BE2C (cell line): ENCODE measurements at regions not wholly inside any gene's neighbourhood (a gene's known extent, or its start where the extent isn't known, plus 50 kb on each side); places are given as distances from the start of the nearest gene placed in this dataset.

ENCODE experiments used
- DNase-seq: peaks from one replicate; pipeline ENCODE4 v3.0.0-alpha.2; 2020
- H3K27me3 ChIP-seq: fragments of 250-450 bp; sonication (Bioruptor Pico); 2 replicates; pipeline ENCODE4 v1.5.1; 2020; ENCODE audit warnings: mild to moderate bottlenecking
- H3K36me3 ChIP-seq: fragments of 250-450 bp; sonication (Bioruptor Pico); 2 replicates; pipeline ENCODE4 v1.5.1; 2020; ENCODE audit warnings: mild to moderate bottlenecking
- H3K4me1 ChIP-seq: fragments of 250-450 bp; sonication (Bioruptor Pico); 2 replicates; pipeline ENCODE4 v1.5.1; 2020
- H3K4me3 ChIP-seq: 2 replicates; pipeline ENCODE4 v1.5.1; 2011; ENCODE audit warnings: low read depth, low read length
- H3K9me3 ChIP-seq: fragments of 250-450 bp; sonication (Bioruptor Pico); 2 replicates; pipeline ENCODE4 v1.5.1; 2020
- CTCF ChIP-seq: IDR thresholded peaks from 2 replicates; pipeline ENCODE4 v1.5.1; 2012; ENCODE audit warnings: mild to moderate bottlenecking, low read depth, low read length

GRCh38 chr6:67201563-67201962 is 1433.5 kb upstream of the ADGRB3 start:
- Histone ChIP-seq H3K4me3 (no peak overlapping the region), H3K9me3 (no peaks in the 10 kb centered on the region), H3K4me1 (no peaks in the 10 kb centered on the region), H3K36me3 (no peaks in the 10 kb centered on the region), H3K27me3 (no peaks in the 10 kb centered on the region)
- no peak for DNase-seq
- no peak for TF ChIP-seq CTCF

GRCh38 chr6:67200626-67201403 is 1434.3 kb upstream of the ADGRB3 start:
- Histone ChIP-seq H3K9me3 (no peaks in the 10 kb centered on the region), H3K27me3 (no peaks in the 10 kb centered on the region), H3K4me3 (no peak overlapping the region), H3K4me1 (no peaks in the 10 kb centered on the region), H3K36me3 (no peaks in the 10 kb centered on the region)
- DNase-seq, result no peak
- no peak for TF ChIP-seq CTCF

- no peaks in the 10 kb centered on the region for H3K27me3 ChIP-seq
- H3K9me3 ChIP-seq, result no peaks in the 10 kb centered on the region
- H3K4me1 ChIP-seq, result no peaks in the 10 kb centered on the region
- H3K36me3 ChIP-seq, result no peaks in the 10 kb centered on the region
- DNase-seq, result no peak
- no peak for TF ChIP-seq CTCF
- H3K4me3 ChIP-seq, result no peak overlapping the region
Measured at GRCh38 chr6:67199425-67199824, 1435.7 kb upstream of the ADGRB3 start.

GRCh38 chr6:67190733-67191132 is 1444.3 kb upstream of the ADGRB3 start:
- H3K27me3 ChIP-seq, result no peaks in the 10 kb centered on the region
- no peak for DNase-seq
- H3K36me3 ChIP-seq, result no peaks in the 10 kb centered on the region
- H3K4me3 ChIP-seq, result no peak overlapping the region
- TF ChIP-seq CTCF, result no peak
- peaks cover 2% of the 10 kb centered on the region; the same call in 1 of the 2 replicates for H3K9me3 ChIP-seq
- H3K4me1 ChIP-seq, result no peaks in the 10 kb centered on the region

- no peaks in the 10 kb centered on the region for H3K36me3 ChIP-seq
- DNase-seq, result no peak
- peaks cover 2% of the 10 kb centered on the region; the same call in 1 of the 2 replicates for H3K4me1 ChIP-seq
- no peak for TF ChIP-seq CTCF
- H3K27me3 ChIP-seq, result no peaks in the 10 kb centered on the region
- no peak overlapping the region for H3K4me3 ChIP-seq
- H3K9me3 ChIP-seq, result no peaks in the 10 kb centered on the region
Measured at GRCh38 chr6:67184405-67184804, 1450.7 kb upstream of the ADGRB3 start.

- Histone ChIP-seq H3K4me3 (no peak overlapping the region), H3K27me3 (no peaks in the 10 kb centered on the region), H3K4me1 (no peaks in the 10 kb centered on the region), H3K9me3 (no peaks in the 10 kb centered on the region), H3K36me3 (no peaks in the 10 kb centered on the region)
- DNase-seq, result no peak
- no peak for TF ChIP-seq CTCF
Measured at GRCh38 chr6:67175101-67175500, 1460.0 kb upstream of the ADGRB3 start.
